Astrocyte (in vitro differentiated cells and primary cell): ENCODE measurements at regions not wholly inside any gene's neighbourhood (a gene's known extent, or its start where the extent isn't known, plus 50 kb on each side); places are given as distances from the start of the nearest gene placed in this dataset.

Experiments used
- DNase-seq: peaks from one replicate; pipeline ENCODE4 v3.0.0-alpha.2; 2010; ENCODE audit warnings: low read depth
- FAIRE-seq: peaks from 2 replicates; lab custom pipeline; 2011; peaks lifted over from hg19 to GRCh38; lab: Jason Lieb, UNC
- H2AFZ ChIP-seq: 2 replicates; pipeline ENCODE4 v1.6.0; 2012; ENCODE audit warnings: low read depth, low read length, inconsistent platforms
- H3K27ac ChIP-seq: 2 replicates; pipeline ENCODE4 v1.5.1; 2011; ENCODE audit warnings: low read depth, low read length, inconsistent platforms
- H3K27me3 ChIP-seq: 2 replicates; pipeline ENCODE4 v1.6.0; 2011; ENCODE audit warnings: low read length, inconsistent platforms; ENCODE audit not compliant: insufficient read depth
- H3K36me3 ChIP-seq: 2 replicates; pipeline ENCODE4 v1.5.1; 2011; ENCODE audit warnings: low read length, inconsistent platforms; ENCODE audit not compliant: insufficient read depth
- H3K4me1 ChIP-seq: 2 replicates; pipeline ENCODE4 v1.5.1; 2011; ENCODE audit warnings: low read length, inconsistent platforms; ENCODE audit not compliant: insufficient read depth
- H3K4me2 ChIP-seq: 2 replicates; pipeline ENCODE4 v1.6.0; 2012; ENCODE audit warnings: low read length, inconsistent platforms
- H3K4me3 ChIP-seq: 2 replicates; pipeline ENCODE4 v1.5.1; 2011; ENCODE audit warnings: low read depth, mild to moderate bottlenecking, low read length, inconsistent platforms; ENCODE audit not compliant: insufficient read depth
- H3K79me2 ChIP-seq: 2 replicates; pipeline ENCODE4 v1.6.0; 2012; ENCODE audit warnings: mild to moderate bottlenecking, low read length, inconsistent platforms; ENCODE audit not compliant: insufficient read depth
- H3K9ac ChIP-seq: 2 replicates; pipeline ENCODE4 v1.6.0; 2012; ENCODE audit warnings: mild to moderate bottlenecking, low read length, inconsistent platforms
- H3K9me3 ChIP-seq: 2 replicates; pipeline ENCODE4 v1.5.1; 2012; ENCODE audit warnings: low read depth, mild to moderate bottlenecking, low read length, inconsistent platforms; ENCODE audit not compliant: insufficient read depth
- H4K20me1 ChIP-seq: 2 replicates; pipeline ENCODE4 v1.6.0; 2012; ENCODE audit warnings: low read length, inconsistent platforms; ENCODE audit not compliant: insufficient read depth
- H3K27ac Mint-ChIP-seq: one replicate; pipeline ENCODE4 v1.8.0; 2021; ENCODE audit warnings: mild to moderate bottlenecking, mixed read lengths; ENCODE audit not compliant: unreplicated experiment
- H3K27me3 Mint-ChIP-seq: one replicate; pipeline ENCODE4 v1.8.0; 2021; ENCODE audit warnings: low read depth, mixed read lengths; ENCODE audit not compliant: unreplicated experiment
- H3K36me3 Mint-ChIP-seq: one replicate; pipeline ENCODE4 v1.8.0; 2021; ENCODE audit warnings: low read depth, mixed read lengths; ENCODE audit not compliant: unreplicated experiment
- H3K4me1 Mint-ChIP-seq: one replicate; pipeline ENCODE4 v1.8.0; 2021; ENCODE audit warnings: low read depth, mixed read lengths; ENCODE audit not compliant: unreplicated experiment
- H3K4me3 Mint-ChIP-seq: one replicate; pipeline ENCODE4 v1.8.0; 2021; ENCODE audit warnings: mild to moderate bottlenecking, moderate library complexity, mixed read lengths; ENCODE audit not compliant: unreplicated experiment
- H3K9me3 Mint-ChIP-seq: one replicate; pipeline ENCODE4 v1.8.0; 2021; ENCODE audit warnings: mild to moderate bottlenecking, mixed read lengths; ENCODE audit not compliant: unreplicated experiment
- CTCF ChIP-seq: IDR thresholded peaks from 2 replicates; pipeline ENCODE4 v1.5.1; 2011; ENCODE audit warnings: low read depth, mild to moderate bottlenecking, inconsistent platforms, low read length, moderate library complexity; ENCODE audit not compliant: insufficient read depth
- EZH2 ChIP-seq: IDR thresholded peaks from 2 replicates; pipeline ENCODE4 v1.6.1; 2012; ENCODE audit warnings: mild to moderate bottlenecking, low read length, inconsistent platforms; ENCODE audit not compliant: insufficient read depth

GRCh38 chr18:34600874-34601656 is 109.0 kb upstream of the DTNA start:
- Histone ChIP-seq H3K9ac (no peak overlapping the region), H3K27ac (no peak overlapping the region), H2AFZ (no peak overlapping the region), H3K36me3 (no peaks in the 10 kb centered on the region), H3K4me1 (peaks cover 4% of the 10 kb centered on the region), H3K79me2 (no peaks in the 10 kb centered on the region), H3K4me2 (no peak overlapping the region), H3K4me3 (no peak overlapping the region), H4K20me1 (no peaks in the 10 kb centered on the region), H3K27me3 (no peaks in the 10 kb centered on the region), H3K9me3 (no peaks in the 10 kb centered on the region)
- H3K4me1 Mint-ChIP-seq: peaks cover under 1% of the 10 kb centered on the region
- H3K27ac Mint-ChIP-seq: no peak overlapping the region
- H3K9me3 Mint-ChIP-seq: peaks cover 3% of the 10 kb centered on the region
- no peak for TF ChIP-seq CTCF
- no peak for TF ChIP-seq EZH2
- no peak overlapping the region for H3K4me3 Mint-ChIP-seq
- DNase-seq: no peak
- H3K36me3 Mint-ChIP-seq: no peaks in the 10 kb centered on the region
- H3K27me3 Mint-ChIP-seq: no peaks in the 10 kb centered on the region
- FAIRE-seq: no peak

- DNase-seq (no peak), FAIRE-seq (no peak)
- H2AFZ ChIP-seq: no peak overlapping the region
- Mint-ChIP-seq H3K4me3 (no peak overlapping the region), H3K36me3 (no peaks in the 10 kb centered on the region), H3K9me3 (no peaks in the 10 kb centered on the region), H3K27me3 (no peaks in the 10 kb centered on the region), H3K4me1 (no peaks in the 10 kb centered on the region), H3K27ac (no peak overlapping the region)
- H3K4me3 ChIP-seq: no peak overlapping the region
- H3K4me2 ChIP-seq: no peak overlapping the region
- no peak overlapping the region for H3K27ac ChIP-seq
- H3K36me3 ChIP-seq: no peaks in the 10 kb centered on the region
- H3K9ac ChIP-seq: no peak overlapping the region
- H3K9me3 ChIP-seq: no peaks in the 10 kb centered on the region
- H3K4me1 ChIP-seq: peaks cover 4% of the 10 kb centered on the region
- H3K79me2 ChIP-seq: no peaks in the 10 kb centered on the region
- no peaks in the 10 kb centered on the region for H3K27me3 ChIP-seq
- TF ChIP-seq EZH2 (no peak), CTCF (no peak)
- no peaks in the 10 kb centered on the region for H4K20me1 ChIP-seq
These were observed 105.5 kb upstream of the DTNA start for GRCh38 chr18:34604591-34604990.

GRCh38 chr18:34606851-34607250 is 103.2 kb upstream of the DTNA start:
- Mint-ChIP-seq H3K36me3 (no peaks in the 10 kb centered on the region), H3K27me3 (no peaks in the 10 kb centered on the region), H3K4me1 (peaks cover 5% of the 10 kb centered on the region), H3K4me3 (no peak overlapping the region), H3K27ac (no peak overlapping the region), H3K9me3 (no peaks in the 10 kb centered on the region)
- no peaks in the 10 kb centered on the region for H4K20me1 ChIP-seq
- H3K36me3 ChIP-seq: no peaks in the 10 kb centered on the region
- H2AFZ ChIP-seq: no peak overlapping the region
- peaks cover 4% of the 10 kb centered on the region for H3K4me1 ChIP-seq
- no peaks in the 10 kb centered on the region for H3K79me2 ChIP-seq
- no peak for DNase-seq
- no peak overlapping the region for H3K27ac ChIP-seq
- TF ChIP-seq EZH2 (no peak), CTCF (no peak)
- FAIRE-seq: no peak
- no peaks in the 10 kb centered on the region for H3K27me3 ChIP-seq
- no peak overlapping the region for H3K4me2 ChIP-seq
- no peak overlapping the region for H3K9ac ChIP-seq
- no peaks in the 10 kb centered on the region for H3K9me3 ChIP-seq
- H3K4me3 ChIP-seq: no peak overlapping the region
